ENCODE measurements at regions not wholly inside any gene's neighbourhood (a gene's known extent, or its start where the extent isn't known, plus 50 kb on each side); places are given as distances from the start of the nearest gene placed in this dataset.

- H3K9me3 ChIP-seq (ENCODE audit: control insufficient read depth in 4 of 4, insufficient read depth in 3 of 4, low read length in 3 of 4): no peaks in the 10 kb centered on the region
- TF ChIP-seq CTCF (IDR thresholded peaks at IDR 0.05; ENCODE audit: control extremely low read depth, extremely low read depth): no peak
- WGBS, 2 donors: 91 to 96% methylated on average over 11 of the region's 11 CpGs
- H3K27ac ChIP-seq (ENCODE audit: low read depth in 1 of 2, low read length in 1 of 2): no peak overlapping the region
- H3K4me1 ChIP-seq (ENCODE audit: control insufficient read depth in 5 of 5, insufficient read depth in 5 of 5, low read length in 5 of 5): no peaks in the 10 kb centered on the region
- ATAC-seq (ENCODE audit: insufficient read depth, low FRiP score) (no peak), DNase-seq (no peak)
- no peaks in the 10 kb centered on the region for H3K27me3 ChIP-seq (ENCODE audit: control insufficient read depth in 3 of 3, insufficient read depth in 3 of 3, low read length in 2 of 3)
- no peak overlapping the region for H3K4me3 ChIP-seq
- no peaks in the 10 kb centered on the region for H3K36me3 ChIP-seq (ENCODE audit: control insufficient read depth in 4 of 4, insufficient read depth in 4 of 4, low read length in 4 of 4)
- H3K9ac ChIP-seq (ENCODE audit: insufficient read depth in 1 of 2, low read length in 2 of 2): no peak overlapping the region
Measured at GRCh38 chr10:110437761-110438341, 59.9 kb upstream of the DUSP5 start.

- DNase-seq (no peak), ATAC-seq (ENCODE audit: insufficient read depth, low FRiP score) (no peak)
- Histone ChIP-seq H3K9me3 (ENCODE audit: control insufficient read depth in 4 of 4, insufficient read depth in 3 of 4, low read length in 3 of 4) (no peaks in the 10 kb centered on the region), H3K4me3 (no peak overlapping the region), H3K9ac (ENCODE audit: insufficient read depth in 1 of 2, low read length in 2 of 2) (no peak overlapping the region), H3K36me3 (ENCODE audit: control insufficient read depth in 4 of 4, insufficient read depth in 4 of 4, low read length in 4 of 4) (no peaks in the 10 kb centered on the region), H3K27ac (ENCODE audit: low read depth in 1 of 2, low read length in 1 of 2) (no peak overlapping the region), H3K27me3 (ENCODE audit: control insufficient read depth in 3 of 3, insufficient read depth in 3 of 3, low read length in 2 of 3) (no peaks in the 10 kb centered on the region), H3K4me1 (ENCODE audit: control insufficient read depth in 5 of 5, insufficient read depth in 5 of 5, low read length in 5 of 5) (peaks cover 0 to 5% (median 0%) of the 10 kb centered on the region in 5 donors)
- 91 to 97% methylated on average over 4 of the region's 4 CpGs for WGBS, 2 donors
- TF ChIP-seq CTCF (IDR thresholded peaks at IDR 0.05; ENCODE audit: control extremely low read depth, extremely low read depth): no peak
Measured at GRCh38 chr10:110442746-110443145, 55.0 kb upstream of the DUSP5 start.

DNA sequence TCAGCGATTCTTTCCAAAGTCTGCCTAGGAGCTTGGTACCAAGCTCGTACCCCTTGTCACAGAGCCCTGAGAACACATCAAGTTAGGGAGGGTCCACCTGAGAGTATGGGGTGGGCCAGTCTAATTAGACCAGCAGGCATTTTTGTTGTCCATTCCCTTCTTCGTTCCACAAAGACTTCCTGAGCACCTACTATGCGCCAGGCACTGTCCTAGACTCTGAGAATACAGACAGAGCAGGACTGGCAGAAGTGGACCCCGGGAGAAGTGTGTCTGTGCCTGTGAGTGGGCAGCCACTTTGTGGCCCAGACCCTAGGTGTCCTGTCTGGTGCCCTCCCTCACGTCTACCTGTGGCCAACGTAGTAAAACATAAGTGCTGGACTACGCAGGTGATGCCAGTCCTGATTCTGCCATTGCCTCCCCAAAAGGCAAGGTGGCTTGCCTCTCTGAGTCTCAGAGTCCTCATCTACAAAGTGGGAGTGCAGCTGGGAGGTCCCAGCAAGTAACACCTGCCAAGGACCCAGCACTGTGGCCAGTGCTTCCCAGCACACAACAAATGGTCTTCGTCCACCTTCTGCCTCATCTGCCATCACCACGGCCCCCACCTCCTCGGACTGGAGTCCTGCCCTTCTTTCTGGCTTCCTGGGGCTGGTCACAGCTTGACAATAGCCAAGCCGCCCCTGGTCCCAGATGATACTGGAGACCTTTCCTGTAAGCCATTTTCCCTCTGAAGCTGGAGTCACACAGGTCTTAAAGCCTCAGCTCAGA is 54.3 kb upstream of the DUSP5 start:
- Histone ChIP-seq H3K36me3 (ENCODE audit: control insufficient read depth in 4 of 4, insufficient read depth in 4 of 4, low read length in 4 of 4) (no peaks in the 10 kb centered on the region), H3K9ac (ENCODE audit: insufficient read depth in 1 of 2, low read length in 2 of 2) (no peak overlapping the region), H3K27ac (ENCODE audit: low read depth in 1 of 2, low read length in 1 of 2) (no peak overlapping the region), H3K4me1 (ENCODE audit: control insufficient read depth in 5 of 5, insufficient read depth in 5 of 5, low read length in 5 of 5) (peaks cover 0 to 6% (median 0%) of the 10 kb centered on the region in 5 donors), H3K9me3 (ENCODE audit: control insufficient read depth in 4 of 4, insufficient read depth in 3 of 4, low read length in 3 of 4) (no peaks in the 10 kb centered on the region), H3K4me3 (no peak overlapping the region), H3K27me3 (ENCODE audit: control insufficient read depth in 3 of 3, insufficient read depth in 3 of 3, low read length in 2 of 3) (no peaks in the 10 kb centered on the region)
- ATAC-seq (ENCODE audit: insufficient read depth, low FRiP score) (no peak), DNase-seq (no peak)
- WGBS, 2 donors: 92 to 96% methylated on average over 12 of the region's 12 CpGs
- TF ChIP-seq CTCF (IDR thresholded peaks at IDR 0.05; ENCODE audit: control extremely low read depth, extremely low read depth): no peak
